ENCODE measurements at regions not wholly inside any gene's neighbourhood (a gene's known extent, or its start where the extent isn't known, plus 50 kb on each side); places are given as distances from the start of the nearest gene placed in this dataset.

- intact Hi-C loops (cut with DNase I): no loop called here
- no peaks in the 10 kb centered on the region for H3K9me3 ChIP-seq
- no peak overlapping the region for H3K27ac ChIP-seq
- no peak overlapping the region for H3K4me3 ChIP-seq
- H3K4me1 ChIP-seq: no peaks in the 10 kb centered on the region
- TF ChIP-seq, protein P1, sequence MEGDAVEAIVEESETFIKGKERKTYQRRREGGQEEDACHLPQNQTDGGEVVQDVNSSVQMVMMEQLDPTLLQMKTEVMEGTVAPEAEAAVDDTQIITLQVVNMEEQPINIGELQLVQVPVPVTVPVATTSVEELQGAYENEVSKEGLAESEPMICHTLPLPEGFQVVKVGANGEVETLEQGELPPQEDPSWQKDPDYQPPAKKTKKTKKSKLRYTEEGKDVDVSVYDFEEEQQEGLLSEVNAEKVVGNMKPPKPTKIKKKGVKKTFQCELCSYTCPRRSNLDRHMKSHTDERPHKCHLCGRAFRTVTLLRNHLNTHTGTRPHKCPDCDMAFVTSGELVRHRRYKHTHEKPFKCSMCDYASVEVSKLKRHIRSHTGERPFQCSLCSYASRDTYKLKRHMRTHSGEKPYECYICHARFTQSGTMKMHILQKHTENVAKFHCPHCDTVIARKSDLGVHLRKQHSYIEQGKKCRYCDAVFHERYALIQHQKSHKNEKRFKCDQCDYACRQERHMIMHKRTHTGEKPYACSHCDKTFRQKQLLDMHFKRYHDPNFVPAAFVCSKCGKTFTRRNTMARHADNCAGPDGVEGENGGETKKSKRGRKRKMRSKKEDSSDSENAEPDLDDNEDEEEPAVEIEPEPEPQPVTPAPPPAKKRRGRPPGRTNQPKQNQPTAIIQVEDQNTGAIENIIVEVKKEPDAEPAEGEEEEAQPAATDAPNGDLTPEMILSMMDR (IDR thresholded peaks at IDR 0.05): no peak
- no peak for TF ChIP-seq POLR2A (IDR thresholded peaks at IDR 0.05)
- 60 to 61% methylated on average over 1 of the region's 1 CpG for WGBS, 2 donors
- no peak for DNase-seq
- H3K36me3 ChIP-seq: no peaks in the 10 kb centered on the region
- H3K27me3 ChIP-seq: no peaks in the 10 kb centered on the region
Measured at GRCh38 chr2:221135699-221136098, 436.4 kb downstream of the EPHA4 start.

GRCh38 chr2:221137385-221137784 is 434.7 kb downstream of the EPHA4 start:
- no peak for DNase-seq
- no peaks in the 10 kb centered on the region for H3K36me3 ChIP-seq
- H3K9me3 ChIP-seq: no peaks in the 10 kb centered on the region
- intact Hi-C loops (cut with DNase I): no loop called here
- no peaks in the 10 kb centered on the region for H3K4me1 ChIP-seq
- 63 to 67% methylated on average over 2 of the region's 2 CpGs for WGBS, 2 donors
- no peaks in the 10 kb centered on the region for H3K27me3 ChIP-seq
- no peak overlapping the region for H3K27ac ChIP-seq
- H3K4me3 ChIP-seq: no peak overlapping the region
- TF ChIP-seq, protein P1 (IDR thresholded peaks at IDR 0.05): no peak
- no peak for TF ChIP-seq POLR2A (IDR thresholded peaks at IDR 0.05)

DNA sequence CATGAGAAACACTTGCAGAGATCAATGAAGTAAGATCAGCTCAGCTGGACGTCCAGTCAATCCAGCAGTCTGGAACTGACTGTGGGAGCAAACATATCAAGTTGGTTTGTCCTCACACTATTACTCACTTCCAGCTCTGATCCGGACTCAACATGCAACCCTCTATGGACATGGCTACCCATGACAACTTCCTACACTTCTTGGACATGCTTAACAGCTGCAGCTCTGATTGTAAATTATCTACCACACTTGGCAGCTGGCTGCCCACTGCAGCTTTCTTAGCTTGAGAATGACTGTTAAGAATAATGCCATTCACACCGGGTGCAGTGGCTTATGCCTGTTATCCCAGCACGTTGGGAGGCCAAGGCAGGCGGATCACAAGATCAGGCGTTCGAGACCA is 429.8 kb downstream of the EPHA4 start:
- intact Hi-C loops (cut with DNase I): no loop called here
- Histone ChIP-seq H3K9me3 (no peaks in the 10 kb centered on the region), H3K27me3 (no peaks in the 10 kb centered on the region), H3K4me3 (no peak overlapping the region), H3K27ac (no peak overlapping the region), H3K36me3 (no peaks in the 10 kb centered on the region), H3K4me1 (no peaks in the 10 kb centered on the region)
- TF ChIP-seq POLR2A (IDR thresholded peaks at IDR 0.05): no peak
- TF ChIP-seq, protein P1 (IDR thresholded peaks at IDR 0.05): no peak
- WGBS, 2 donors: 80 to 86% methylated on average over 7 of the region's 7 CpGs
- no peak for DNase-seq

DNA sequence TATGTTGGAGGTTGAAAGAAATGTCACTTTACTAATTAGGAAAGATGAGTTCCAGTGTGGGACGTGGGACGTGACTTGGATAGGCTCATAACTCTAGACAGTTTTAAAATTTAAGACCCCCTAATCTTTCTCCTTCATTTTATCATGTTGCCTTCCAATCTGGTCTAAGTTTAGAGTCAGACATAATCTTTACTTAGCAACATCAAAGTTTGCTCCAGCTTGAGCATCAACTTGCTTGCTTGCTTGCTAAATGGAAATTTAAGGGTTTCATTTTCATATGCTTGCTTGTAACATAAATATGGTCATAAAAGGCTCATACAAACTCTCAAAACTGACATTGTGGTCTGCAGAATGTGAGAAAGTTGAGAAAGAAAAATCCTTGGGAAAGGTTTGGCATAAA is 428.9 kb downstream of the EPHA4 start:
- Histone ChIP-seq H3K4me1 (no peaks in the 10 kb centered on the region), H3K9me3 (no peaks in the 10 kb centered on the region), H3K36me3 (no peaks in the 10 kb centered on the region), H3K27ac (no peak overlapping the region), H3K4me3 (no peak overlapping the region), H3K27me3 (no peaks in the 10 kb centered on the region)
- DNase-seq: no peak
- intact Hi-C loops (cut with DNase I): no loop called here
- 72 to 73% methylated on average over 2 of the region's 2 CpGs for WGBS, 2 donors
- TF ChIP-seq, protein P1 (IDR thresholded peaks at IDR 0.05): no peak
- no peak for TF ChIP-seq POLR2A (IDR thresholded peaks at IDR 0.05)

- Histone ChIP-seq H3K27ac (no peak overlapping the region), H3K9me3 (no peaks in the 10 kb centered on the region), H3K4me3 (no peak overlapping the region), H3K36me3 (no peaks in the 10 kb centered on the region), H3K4me1 (no peaks in the 10 kb centered on the region), H3K27me3 (no peaks in the 10 kb centered on the region)
- 64 to 73% methylated on average over 1 of the region's 1 CpG for WGBS, 2 donors
- no peak for TF ChIP-seq POLR2A (IDR thresholded peaks at IDR 0.05)
- TF ChIP-seq, protein P1 (IDR thresholded peaks at IDR 0.05): no peak
- no peak for DNase-seq
- intact Hi-C loops (cut with DNase I): no loop called here
Measured at GRCh38 chr2:221144909-221145308, 427.2 kb downstream of the EPHA4 start.
